ENCODE measurements at regions not wholly inside any gene's neighbourhood (a gene's known extent, or its start where the extent isn't known, plus 50 kb on each side); places are given as distances from the start of the nearest gene placed in this dataset.

- no peak for TF ChIP-seq ELF4 (CRISPR knock-in tag; IDR thresholded peaks at IDR 0.05; ENCODE audit: low read depth)
- no peak for TF ChIP-seq AR (CRISPR knock-in tag; IDR thresholded peaks at IDR 0.05)
- no peak for TF ChIP-seq FOXP1 (CRISPR knock-in tag; IDR thresholded peaks at IDR 0.05; ENCODE audit: borderline replicate concordance)
- no peak for TF ChIP-seq ZNF416 (CRISPR knock-in tag; IDR thresholded peaks at IDR 0.05)
- no peak for TF ChIP-seq ETV6 (CRISPR knock-in tag; IDR thresholded peaks at IDR 0.05)
- TF ChIP-seq ZBTB43 (CRISPR knock-in tag; IDR thresholded peaks at IDR 0.05) = no peak
- no peak for TF ChIP-seq PREB (CRISPR knock-in tag; IDR thresholded peaks at IDR 0.05; ENCODE audit: borderline replicate concordance)
- TF ChIP-seq STAT6 (CRISPR knock-in tag; conservative IDR thresholded peaks at IDR 0.05; ENCODE audit: low read depth) = no peak
- TF ChIP-seq ZNF219 (CRISPR knock-in tag; IDR thresholded peaks at IDR 0.05; ENCODE audit: borderline replicate concordance) = no peak
Observed at GRCh38 chr7:46343802-46344201, 422.7 kb upstream of the IGFBP3 start (continued).

GRCh38 chr7:46322937-46323336 is 401.9 kb upstream of the IGFBP3 start:
- H3K4me3 Mint-ChIP-seq = no peak overlapping the region
- CTCF ChIA-PET = no interaction called here
- no peak overlapping the region for H3K27ac Mint-ChIP-seq
- ATAC-seq (no peak), DNase-seq (ENCODE audit: low spot score) (no peak)
- H3K36me3 Mint-ChIP-seq = no peaks in the 10 kb centered on the region
- POLR2A ChIA-PET = no interaction called here
- H3K27me3 Mint-ChIP-seq (ENCODE audit: low read depth) = no peaks in the 10 kb centered on the region
- peaks cover 7% of the 10 kb centered on the region for H3K9me3 Mint-ChIP-seq
- H3K4me1 Mint-ChIP-seq = no peaks in the 10 kb centered on the region
- no peak for TF ChIP-seq ZNF532 (CRISPR knock-in tag; IDR thresholded peaks at IDR 0.05; ENCODE audit: borderline replicate concordance)
- TF ChIP-seq ZNF219 (CRISPR knock-in tag; IDR thresholded peaks at IDR 0.05; ENCODE audit: borderline replicate concordance) = no peak
- no peak for TF ChIP-seq ESRRA (CRISPR knock-in tag; IDR thresholded peaks at IDR 0.05; ENCODE audit: borderline replicate concordance)
- TF ChIP-seq MAX (CRISPR knock-in tag; IDR thresholded peaks at IDR 0.05) = no peak
- no peak for TF ChIP-seq TCF7 (CRISPR knock-in tag; IDR thresholded peaks at IDR 0.05; ENCODE audit: low read depth)
- TF ChIP-seq GTF2I (CRISPR knock-in tag; conservative IDR thresholded peaks at IDR 0.05) = no peak
- TF ChIP-seq OVOL2 (CRISPR knock-in tag; IDR thresholded peaks at IDR 0.05; ENCODE audit: borderline replicate concordance) = no peak
- TF ChIP-seq RELA (CRISPR knock-in tag; IDR thresholded peaks at IDR 0.05; ENCODE audit: borderline replicate concordance) = no peak
- no peak for TF ChIP-seq ZNF396 (CRISPR knock-in tag; IDR thresholded peaks at IDR 0.05; ENCODE audit: borderline replicate concordance)
- TF ChIP-seq ATF1 (CRISPR knock-in tag; IDR thresholded peaks at IDR 0.05) = no peak
- TF ChIP-seq NFATC4 (CRISPR knock-in tag; IDR thresholded peaks at IDR 0.05) = no peak
- no peak for TF ChIP-seq FOXK1 (CRISPR knock-in tag; IDR thresholded peaks at IDR 0.05)
- no peak for TF ChIP-seq ZNF423 (CRISPR knock-in tag; IDR thresholded peaks at IDR 0.05)
- TF ChIP-seq SOX15 (CRISPR knock-in tag; IDR thresholded peaks at IDR 0.05) = no peak
- no peak for TF ChIP-seq MLX (CRISPR knock-in tag; IDR thresholded peaks at IDR 0.05)
- no peak for TF ChIP-seq NR3C1 (CRISPR knock-in tag; conservative IDR thresholded peaks at IDR 0.05; ENCODE audit: low read depth)
